HG03175 (cell line): ENCODE measurements at regions not wholly inside any gene's neighbourhood (a gene's known extent, or its start where the extent isn't known, plus 50 kb on each side); places are given as distances from the start of the nearest gene placed in this dataset.
"Not testable (repeated sequence)": the region's sequence is repeated elsewhere in the genome, so short reads cannot be mapped to it uniquely, and the experiment has no call there.

Experiments
- ATAC-seq: cut with Tn5 transposase; IDR thresholded peaks from one replicate; pipeline ENCODE4 v1.9.1; 2021; ENCODE audit warnings: mild to moderate bottlenecking, moderate library complexity; ENCODE audit not compliant: unreplicated experiment

DNA sequence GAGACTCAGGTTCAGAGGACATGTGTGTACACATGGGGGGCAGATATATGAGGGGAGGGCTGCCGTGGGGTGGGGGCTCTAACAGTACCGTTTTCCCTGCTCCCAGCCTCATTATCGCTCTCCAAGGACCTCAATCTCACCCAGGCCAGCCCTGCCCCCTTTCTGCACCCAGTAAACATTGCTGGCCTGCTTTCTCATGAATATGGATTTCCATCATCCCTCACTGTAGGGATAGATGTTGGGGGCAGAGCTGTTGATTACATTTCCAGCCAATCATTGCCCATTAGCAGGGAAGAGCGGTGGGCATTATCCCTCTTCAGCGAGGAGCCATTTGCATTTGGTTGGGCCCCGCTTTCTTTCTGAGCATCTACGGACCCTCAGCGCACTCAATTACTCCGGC is 273.8 kb downstream of the RPS6KC1 start:
- no peak for ATAC-seq

DNA sequence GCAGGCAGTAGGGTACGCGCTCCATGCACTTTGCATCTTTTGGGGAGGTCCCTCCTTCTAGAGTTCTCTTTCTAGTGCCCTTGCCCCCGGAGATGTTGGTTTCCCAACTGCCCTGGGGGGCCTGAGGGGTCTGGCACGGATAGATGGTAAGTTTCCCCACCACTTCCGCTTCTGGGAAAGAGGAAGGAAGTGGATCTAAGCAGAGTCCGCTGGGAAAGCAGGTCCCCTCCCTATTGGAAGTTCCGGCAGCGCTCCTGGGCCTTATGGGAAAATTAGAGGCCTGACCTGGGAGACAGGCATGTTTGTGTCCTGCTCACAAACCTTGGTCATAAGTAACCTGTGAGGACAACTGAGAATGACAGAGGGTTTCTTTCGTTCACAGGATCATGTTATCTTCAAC is 274.4 kb downstream of the RPS6KC1 start:
- ATAC-seq: no peak

DNA sequence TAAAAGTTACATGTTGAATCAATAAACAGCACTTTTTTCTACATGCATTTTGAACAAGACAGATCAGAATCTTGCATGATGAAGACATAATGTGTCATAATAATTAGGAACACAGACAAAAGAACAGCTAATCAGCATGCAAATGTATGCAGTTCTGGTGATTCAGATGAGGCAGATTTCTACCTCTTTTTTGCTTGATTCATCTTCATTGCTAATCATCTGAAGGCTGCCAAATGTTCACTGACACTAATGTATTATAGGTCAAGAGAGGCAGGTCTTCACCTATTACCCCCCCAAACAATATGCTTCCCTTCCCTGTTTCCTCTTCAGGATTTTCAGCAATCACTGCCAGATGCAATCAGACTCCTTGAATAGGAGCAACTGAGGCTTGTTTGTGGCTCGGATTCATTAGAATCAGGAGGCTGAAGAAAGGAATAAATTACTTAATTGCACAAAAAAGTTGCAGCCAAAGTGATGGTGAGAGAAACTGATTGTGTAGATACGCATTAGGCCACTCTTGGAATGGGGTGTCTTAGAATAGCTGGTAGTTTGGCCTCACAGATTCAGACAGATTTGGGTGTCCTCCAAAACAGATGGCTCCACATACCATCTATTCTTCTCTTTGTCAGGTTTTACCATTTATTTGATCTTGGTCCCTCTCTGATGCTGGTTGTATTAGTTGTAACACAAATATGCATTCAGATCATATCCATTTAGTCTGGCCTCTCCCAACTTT is 275.4 kb downstream of the RPS6KC1 start:
- ATAC-seq: no peak

DNA sequence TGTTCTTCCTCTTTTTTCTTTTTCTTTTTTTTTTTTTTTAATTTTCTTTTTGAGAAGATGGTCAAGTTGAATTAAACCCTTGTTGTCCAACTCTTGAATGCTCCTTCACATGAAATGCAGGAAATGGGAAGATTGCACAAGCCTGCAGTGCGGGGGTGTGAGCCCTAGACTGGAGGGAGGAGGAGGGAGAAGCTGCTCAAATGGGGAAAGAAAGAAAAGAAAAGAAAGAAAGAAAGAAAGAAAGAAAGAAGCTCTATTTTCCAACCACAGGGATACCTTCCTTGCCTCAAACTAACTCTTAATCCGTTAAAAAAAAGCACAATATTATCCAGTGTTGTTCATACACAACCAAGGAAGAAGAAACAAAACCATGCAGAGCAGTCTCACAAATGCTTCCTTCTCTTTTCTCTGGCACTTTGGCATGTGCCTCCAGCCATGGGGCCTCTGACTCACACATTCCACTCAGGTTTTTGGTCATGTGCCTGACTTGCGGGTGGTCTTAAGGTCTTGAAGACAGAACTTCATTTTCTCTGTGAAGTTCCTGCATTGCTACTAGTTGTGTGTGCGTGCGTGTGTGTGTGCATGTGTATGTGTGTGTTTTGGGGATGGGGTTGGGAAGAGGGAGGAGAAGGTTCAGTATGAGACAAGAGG is 276.1 kb downstream of the RPS6KC1 start:
- ATAC-seq: no peak

DNA sequence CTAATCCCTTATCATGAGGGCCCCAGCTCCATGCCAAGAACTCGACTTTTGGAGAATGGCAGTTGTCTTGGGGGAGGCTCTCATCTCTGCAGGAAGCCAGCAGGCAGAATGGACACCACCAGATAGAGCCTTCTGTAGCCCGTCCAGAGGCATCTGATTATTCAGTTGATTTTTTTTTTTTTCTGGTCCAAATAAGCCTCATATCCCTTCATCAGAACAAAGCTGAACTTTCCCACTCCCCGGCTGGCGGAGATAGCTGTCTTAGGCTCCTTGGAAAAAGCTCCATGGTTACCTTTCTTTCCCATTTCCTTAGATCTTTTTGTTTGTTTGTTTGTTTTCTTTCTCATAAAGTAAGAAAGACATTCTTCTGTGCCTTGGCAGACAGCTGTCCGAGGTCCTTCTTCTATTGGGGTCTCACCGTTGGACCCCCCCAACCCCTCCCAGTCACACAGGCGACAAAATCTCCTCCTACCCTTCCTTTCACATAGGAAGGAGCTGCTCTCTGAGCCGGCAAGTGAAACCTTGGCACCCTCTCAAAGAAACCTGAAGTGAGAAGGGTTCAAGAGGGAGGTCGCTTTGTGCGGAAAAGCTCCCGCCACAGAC is 278.5 kb downstream of the RPS6KC1 start:
- no peak for ATAC-seq

DNA sequence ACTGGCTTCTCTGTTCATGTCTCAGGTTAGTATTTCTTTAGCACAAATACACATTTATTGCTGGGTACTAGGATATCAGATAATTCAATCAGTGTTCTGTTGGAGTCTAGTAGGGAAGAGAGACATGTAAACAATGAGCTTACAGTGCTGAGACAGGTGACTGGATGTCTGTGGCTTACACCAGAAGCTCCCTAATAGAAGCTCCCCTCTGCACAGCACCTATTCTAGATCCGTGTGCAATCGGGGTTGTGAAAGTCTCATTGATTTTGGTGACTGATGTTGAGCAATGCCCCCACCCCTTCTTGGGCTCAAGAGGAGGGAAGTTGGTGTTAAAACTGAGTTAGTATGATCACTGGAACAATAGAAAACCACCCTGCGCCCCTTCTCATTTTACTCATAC is 279.2 kb downstream of the RPS6KC1 start:
- no peak for ATAC-seq

DNA sequence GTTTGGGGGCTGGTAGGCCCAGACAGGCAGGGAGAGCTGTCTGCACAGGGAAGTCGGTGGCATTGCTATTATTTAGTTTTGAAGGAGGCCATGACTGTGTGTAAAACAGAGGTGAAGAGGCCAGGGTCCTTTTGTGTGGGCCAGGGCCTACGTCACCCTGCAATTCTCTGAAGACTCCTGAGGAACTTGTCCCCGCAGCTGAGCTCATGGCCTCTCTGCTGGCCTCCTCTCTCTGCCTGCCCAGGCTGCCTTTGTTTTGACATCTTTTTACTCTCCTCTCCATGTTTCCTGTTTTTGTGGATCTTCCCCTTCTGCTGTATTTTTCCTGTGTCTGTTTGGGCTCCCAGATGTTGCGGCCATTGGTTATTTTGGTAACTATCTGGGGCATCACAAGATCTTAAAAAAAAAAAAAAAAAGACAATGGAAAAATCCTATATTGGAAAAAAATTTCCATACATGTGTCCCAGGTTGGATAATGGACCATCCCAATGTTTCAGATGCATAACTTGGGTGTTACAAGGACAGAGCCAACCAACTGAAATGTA is 280.7 kb downstream of the RPS6KC1 start:
- no peak for ATAC-seq

DNA sequence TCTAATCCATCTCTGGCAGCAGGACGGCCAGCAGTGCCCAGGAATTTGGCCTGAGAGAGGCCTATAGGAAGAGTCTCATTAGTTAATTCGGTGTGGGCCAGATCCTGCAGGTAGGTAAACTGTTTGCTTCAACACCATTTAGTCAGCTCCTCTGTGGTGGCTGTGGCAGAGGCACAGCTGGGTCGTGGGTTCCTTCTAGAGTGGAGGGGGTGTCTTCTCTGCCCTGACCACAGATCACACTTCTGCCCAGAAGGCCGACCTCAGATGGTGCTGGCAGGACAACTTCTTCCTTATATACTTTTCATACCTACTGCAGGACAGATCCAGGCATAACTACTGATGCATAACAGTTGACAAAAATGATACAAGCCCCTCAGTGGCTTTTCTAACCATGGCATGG is 281.4 kb downstream of the RPS6KC1 start:
- ATAC-seq: no peak

DNA sequence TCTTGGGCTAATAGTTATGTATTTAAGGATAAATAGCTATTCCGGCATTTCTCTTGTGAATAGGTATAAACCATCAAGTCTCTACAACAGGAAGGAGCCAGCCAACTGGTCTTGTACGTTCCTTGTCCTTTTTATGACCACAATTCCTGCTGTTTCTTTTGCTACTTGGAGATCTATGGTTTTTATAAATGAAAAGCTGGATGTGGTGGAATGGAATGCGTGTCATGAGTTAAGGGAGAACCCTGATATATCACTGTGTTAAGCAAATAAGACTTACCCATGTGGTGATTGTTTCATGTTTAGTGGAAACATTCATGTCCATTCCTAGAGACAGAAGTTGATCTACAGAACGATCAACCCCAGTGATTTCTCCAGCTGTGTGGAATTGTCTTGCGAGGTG is 282.1 kb downstream of the RPS6KC1 start:
- ATAC-seq: no peak

DNA sequence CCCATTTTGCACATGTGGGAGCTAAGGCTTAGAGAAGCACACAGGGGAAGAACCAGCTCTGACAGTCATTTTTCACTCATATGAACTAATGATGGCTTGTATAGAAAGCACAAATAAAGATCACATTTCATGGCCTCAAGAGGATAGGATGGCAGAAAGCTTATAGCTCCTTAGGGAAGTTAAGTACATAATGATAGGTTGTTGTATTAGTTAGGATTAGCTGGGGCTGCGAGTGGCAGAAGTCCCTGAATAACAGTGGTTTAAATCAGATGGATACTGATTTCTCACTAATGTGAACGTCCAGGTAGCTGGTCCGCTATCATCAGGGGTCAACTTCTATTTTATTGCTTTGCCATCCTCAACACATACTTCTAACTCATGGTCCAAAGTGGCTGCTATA is 284.0 kb downstream of the RPS6KC1 start:
- no peak for ATAC-seq

DNA sequence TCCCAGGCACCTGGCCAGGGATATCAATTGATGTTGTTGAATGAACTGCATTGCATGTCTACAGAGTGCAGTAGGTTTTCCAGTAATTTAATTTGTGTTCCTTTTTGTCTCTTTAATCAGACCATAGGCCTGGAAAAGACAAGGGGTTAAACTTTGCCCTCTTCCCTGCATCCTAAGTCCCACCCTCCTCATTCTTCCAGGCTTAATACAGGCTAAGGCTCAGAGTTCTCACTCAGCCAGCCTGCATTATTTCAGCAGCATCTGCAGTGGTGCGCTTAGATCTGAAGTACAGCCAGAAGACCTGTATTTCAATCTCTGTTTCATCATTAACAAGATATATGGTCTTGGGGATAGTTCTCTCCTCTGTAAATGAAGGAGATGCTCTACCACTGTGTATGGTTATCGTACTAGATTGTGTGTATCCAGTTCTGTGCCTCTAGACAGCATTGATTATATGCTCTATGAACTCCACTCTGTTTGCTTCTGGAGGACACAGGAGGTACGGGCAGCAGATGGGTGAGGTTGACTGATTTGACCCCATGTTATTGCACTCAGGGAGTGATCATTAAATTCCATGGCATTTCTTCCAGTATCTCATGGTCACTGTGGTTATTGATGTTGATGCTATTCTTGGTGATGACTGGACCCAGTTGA is 286.1 kb downstream of the RPS6KC1 start:
- no peak for ATAC-seq

DNA sequence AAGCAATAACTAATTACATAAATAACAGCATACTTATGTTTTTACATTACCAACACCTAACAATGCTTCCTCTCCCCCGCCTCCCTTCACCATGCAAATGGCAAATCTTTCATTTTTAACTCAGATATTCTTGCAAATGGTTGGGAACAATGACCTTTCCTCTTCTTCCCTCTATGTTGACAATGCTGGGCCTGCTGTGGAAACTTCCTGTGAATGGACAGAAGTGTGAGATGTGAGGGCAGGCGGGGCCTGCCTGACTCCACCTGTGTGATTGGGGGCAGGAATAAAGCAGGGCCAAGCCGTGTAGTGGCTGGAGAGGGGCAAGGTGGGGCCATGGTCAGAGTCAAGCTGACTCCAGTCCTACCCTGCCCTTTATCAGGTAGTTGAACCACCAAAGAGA is 289.6 kb downstream of the RPS6KC1 start:
- no peak for ATAC-seq

DNA sequence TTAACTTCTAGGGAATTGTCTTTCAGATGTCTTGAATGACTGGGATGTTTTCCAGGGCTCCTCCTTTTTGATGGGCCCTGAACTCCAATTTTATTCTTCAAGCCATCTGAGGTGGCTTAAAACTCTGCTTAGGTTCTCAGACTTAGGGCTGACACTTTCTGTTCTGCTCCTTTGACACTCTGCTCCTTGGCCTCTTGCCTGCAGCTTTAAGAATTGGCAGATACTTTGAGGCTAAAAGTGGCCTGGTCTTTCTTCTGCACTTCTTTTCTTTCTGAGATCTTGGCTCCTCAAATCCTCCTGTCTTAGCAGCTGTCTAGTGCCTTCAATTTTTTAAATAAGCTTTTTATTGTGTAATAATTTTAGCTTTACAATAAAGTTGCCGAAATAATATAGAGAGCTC is 294.6 kb downstream of the RPS6KC1 start:
- ATAC-seq: no peak

DNA sequence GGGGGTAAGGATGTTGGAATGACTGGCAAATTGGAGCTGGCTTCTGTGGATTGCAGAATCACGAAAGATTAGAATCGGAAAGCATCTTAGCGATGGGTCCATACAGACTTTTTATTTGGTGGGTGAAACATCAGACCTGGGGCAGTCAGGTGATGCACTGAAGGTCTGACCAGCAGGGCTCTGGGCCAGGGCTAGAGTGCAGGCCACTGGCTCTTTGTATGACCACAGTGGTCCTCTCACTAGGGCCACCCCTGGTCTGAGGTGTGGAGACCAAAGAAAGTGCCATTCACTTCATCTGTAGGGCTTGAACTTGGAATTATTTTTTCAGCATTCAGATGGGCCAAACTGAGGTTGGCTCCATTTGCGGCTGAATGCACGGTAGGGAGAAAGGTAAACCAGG is 306.4 kb downstream of the RPS6KC1 start:
- no peak for ATAC-seq

DNA sequence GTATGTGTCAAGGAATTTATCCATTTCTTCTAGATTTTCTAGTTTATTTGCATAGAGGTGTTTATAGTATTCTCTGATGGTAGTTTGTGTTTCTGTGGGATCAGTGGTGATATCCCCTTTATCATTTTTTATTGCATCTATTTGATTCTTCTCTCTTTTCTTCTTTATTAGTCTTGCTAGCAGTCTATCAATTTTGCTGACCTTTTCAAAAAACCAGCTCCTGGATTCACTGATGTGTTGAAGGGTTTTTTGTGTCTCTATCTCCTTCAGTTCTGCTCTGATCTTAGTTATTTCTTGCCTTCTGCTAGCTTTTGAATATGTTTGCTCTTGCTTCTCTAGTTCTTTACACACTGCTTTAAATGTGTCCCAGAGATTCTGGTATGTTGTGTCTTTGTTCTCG is 307.3 kb downstream of the RPS6KC1 start:
- not testable (repeated sequence) for ATAC-seq

DNA sequence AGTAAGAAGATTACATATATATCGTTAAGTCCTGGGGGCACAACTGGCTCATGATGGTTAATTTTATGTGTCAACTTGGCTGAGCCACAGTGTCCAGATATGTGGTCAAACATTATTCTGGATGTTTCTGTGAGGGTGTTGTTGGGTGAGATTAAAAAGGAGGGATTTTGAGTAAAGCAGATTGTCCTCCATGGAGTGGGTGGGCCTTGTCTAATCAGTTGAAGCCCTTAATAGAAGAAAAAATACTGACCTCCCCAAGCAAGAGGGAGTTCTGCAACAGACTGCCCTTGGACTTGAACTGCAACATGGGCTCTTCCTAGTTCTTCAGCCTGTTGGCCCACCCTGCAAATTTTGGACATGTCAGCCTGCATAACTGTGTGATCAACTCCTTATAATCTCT is 311.6 kb downstream of the RPS6KC1 start:
- ATAC-seq: no peak

DNA sequence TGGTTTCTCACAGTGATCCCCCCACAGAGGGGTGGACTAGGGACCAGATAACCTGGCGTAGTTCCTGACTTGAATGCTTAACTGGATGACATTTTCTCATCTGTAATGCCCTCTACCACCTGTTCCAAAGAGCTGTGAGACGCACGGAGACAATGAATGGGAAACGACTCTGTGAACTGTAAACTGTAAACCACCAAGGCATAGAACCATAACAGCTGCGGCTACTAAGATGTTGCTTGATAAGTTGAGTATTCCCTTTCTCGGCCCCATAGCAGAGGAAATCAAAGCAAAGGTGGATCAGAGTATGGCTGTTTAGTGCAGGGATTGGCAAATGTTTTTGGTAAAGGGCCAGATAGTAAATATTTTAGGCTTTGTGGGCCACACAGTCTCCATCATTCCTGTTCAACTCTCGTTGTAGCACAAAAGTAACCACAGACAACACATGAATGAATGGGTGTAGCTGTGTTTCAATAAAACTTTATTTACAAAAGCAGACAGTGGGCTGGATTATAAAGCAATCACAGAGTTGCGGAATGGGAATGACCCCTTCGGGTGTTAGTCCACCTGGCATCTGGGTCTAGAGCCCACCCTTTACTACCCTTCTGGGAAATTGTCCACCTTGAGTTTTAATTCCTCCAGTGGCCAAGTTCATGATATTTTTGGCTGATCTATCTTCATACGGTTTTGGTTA is 315.2 kb downstream of the RPS6KC1 start:
- no peak for ATAC-seq

DNA sequence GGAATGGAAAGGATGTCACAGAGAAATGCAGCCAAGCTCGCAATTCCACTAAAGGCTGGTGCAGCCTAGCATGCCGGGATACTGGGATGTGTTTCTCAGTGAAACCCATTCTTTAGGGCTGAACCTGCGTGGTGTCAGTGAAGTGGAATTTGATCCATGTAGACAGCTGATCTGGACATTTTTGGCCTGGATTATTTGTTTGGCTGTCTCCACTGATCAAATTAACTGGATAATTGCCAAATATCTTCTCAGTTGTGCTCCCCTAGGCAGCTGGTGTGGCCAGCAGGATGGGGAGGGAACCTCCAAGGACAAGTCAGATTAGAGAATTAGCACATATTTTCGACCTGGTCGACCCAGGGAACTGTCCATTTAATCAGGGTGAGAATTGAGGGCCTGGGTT is 318.4 kb downstream of the RPS6KC1 start:
- ATAC-seq: no peak

DNA sequence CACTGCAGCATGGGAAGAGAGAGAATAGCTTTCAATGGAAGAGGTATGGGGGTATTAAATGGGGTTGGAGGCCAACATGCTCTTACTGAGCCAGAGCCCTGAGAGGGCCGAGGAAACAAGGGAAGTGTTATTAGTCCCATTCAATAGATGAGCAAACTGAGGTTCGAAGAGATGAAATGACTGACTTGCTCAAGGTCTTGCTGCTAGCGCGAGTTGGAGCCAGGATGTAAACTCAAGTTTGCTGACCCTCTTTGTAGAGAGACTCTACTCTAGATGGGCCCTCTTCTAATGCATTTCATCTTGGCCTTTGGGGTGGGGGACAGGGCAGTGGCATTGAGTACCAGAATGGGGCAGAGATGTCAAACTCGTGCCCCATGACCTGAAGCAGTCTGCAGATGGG is 319.5 kb downstream of the RPS6KC1 start:
- no peak for ATAC-seq

DNA sequence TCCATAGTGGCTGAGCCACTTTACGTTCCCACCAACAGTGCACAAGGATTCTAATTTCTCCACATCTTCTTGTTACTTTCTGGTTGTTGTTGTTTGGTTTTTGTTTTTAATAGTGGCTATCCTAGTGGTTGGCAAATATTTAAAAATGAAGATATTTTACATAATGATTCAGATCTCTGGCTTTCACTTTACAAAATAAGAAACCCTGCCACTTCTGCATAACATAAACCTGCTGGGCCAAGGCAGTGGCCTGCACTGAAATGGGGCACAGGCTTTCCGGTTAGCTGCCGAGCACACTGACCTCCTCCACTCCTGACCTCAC is 320.4 kb downstream of the RPS6KC1 start:
- ATAC-seq: no peak
